ENCODE measurements at regions not wholly inside any gene's neighbourhood (a gene's known extent, or its start where the extent isn't known, plus 50 kb on each side); places are given as distances from the start of the nearest gene placed in this dataset.

DNA sequence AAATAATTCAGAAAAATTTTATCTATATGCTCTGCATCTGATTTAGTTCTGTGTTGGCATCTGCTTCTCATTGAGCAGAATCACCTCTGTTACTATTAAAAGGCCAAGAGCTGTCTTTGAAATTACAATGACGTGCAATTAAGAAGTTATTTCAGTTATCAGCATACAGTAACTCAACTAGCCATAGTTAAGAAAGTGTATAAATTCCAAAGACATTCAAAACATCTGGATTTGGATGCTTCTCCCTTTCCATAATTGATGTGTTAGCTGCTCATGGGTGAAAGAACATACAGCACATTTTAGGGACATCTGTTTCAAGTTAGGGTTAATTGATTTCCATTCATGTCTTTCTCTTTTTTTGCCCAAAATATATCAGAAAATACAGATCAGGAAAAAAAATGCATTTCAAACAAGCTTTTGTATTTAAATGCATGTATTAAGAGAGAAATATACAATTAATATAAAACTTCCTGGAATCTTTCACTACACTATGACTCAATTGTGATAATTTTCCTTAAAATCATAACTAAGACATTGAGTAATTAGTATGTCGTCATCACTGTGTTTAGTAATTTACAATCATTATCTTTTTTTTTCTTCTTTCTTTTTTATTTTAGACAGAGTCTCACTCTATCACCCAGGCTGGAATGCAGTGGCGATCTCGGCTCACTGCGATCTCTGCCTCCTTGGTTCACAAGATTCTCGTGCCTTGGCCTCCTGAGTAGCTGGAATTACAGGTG is 82.7 kb upstream of the MBNL1 start:
- TF ChIP-seq FOXK1 (CRISPR knock-in tag; IDR thresholded peaks at IDR 0.05) (no peak), NFYB (CRISPR knock-in tag; conservative IDR thresholded peaks at IDR 0.05; ENCODE audit: low read depth) (no peak), TEAD4 (CRISPR knock-in tag; IDR thresholded peaks at IDR 0.05) (no peak), ESRRA (CRISPR knock-in tag; IDR thresholded peaks at IDR 0.05; ENCODE audit: borderline replicate concordance) (no peak), ETV6 (CRISPR knock-in tag; IDR thresholded peaks at IDR 0.05) (no peak), ZSCAN18 (CRISPR knock-in tag; IDR thresholded peaks at IDR 0.05) (no peak), ATF2 (CRISPR knock-in tag; IDR thresholded peaks at IDR 0.05; ENCODE audit: borderline replicate concordance, low read depth) (no peak), CBFB (CRISPR knock-in tag; IDR thresholded peaks at IDR 0.05; ENCODE audit: low read depth) (no peak), ATF1 (CRISPR knock-in tag; IDR thresholded peaks at IDR 0.05) (no peak), GABPB1 (CRISPR knock-in tag; IDR thresholded peaks at IDR 0.05) (no peak)
- TF ChIP-seq, protein P1, sequence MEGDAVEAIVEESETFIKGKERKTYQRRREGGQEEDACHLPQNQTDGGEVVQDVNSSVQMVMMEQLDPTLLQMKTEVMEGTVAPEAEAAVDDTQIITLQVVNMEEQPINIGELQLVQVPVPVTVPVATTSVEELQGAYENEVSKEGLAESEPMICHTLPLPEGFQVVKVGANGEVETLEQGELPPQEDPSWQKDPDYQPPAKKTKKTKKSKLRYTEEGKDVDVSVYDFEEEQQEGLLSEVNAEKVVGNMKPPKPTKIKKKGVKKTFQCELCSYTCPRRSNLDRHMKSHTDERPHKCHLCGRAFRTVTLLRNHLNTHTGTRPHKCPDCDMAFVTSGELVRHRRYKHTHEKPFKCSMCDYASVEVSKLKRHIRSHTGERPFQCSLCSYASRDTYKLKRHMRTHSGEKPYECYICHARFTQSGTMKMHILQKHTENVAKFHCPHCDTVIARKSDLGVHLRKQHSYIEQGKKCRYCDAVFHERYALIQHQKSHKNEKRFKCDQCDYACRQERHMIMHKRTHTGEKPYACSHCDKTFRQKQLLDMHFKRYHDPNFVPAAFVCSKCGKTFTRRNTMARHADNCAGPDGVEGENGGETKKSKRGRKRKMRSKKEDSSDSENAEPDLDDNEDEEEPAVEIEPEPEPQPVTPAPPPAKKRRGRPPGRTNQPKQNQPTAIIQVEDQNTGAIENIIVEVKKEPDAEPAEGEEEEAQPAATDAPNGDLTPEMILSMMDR (IDR thresholded peaks at IDR 0.05), result no peak
